Heart left ventricle (tissue), 16 donors: ENCODE measurements at regions not wholly inside any gene's neighbourhood (a gene's known extent, or its start where the extent isn't known, plus 50 kb on each side); places are given as distances from the start of the nearest gene placed in this dataset.

Experiments used
- ATAC-seq, 4 donors: fragments of 200-7000 bp; cut with Tn5 transposase; one replicate each; pipeline ENCODE4 v1.9.1; 2020 to 2022; ENCODE audit warnings: moderate library complexity in 4 of 4, mild to moderate bottlenecking in 3 of 4, moderate number of reproducible peaks in 1 of 4
- DNase-seq, 5 donors: peaks; one replicate each; pipeline ENCODE4 v3.0.0-alpha.2; 2020
- H3K27ac ChIP-seq, 12 donors: fragments of 200-600 bp; sonication (generic) in 4 of 12; one replicate each; pipeline versions ENCODE4 v1.5.0 to v1.8.0; 2016 to 2022; ENCODE audit warnings: mild to moderate bottlenecking in 2 of 12
- H3K27me3 ChIP-seq, 9 donors: fragments of 200-600 bp; sonication (generic) in 2 of 9; one replicate each; pipeline versions ENCODE4 v1.5.1 to v1.8.0; 2016 to 2022; ENCODE audit warnings: mild to moderate bottlenecking in 3 of 9
- H3K36me3 ChIP-seq, 9 donors: fragments of 200-600 bp; sonication (generic) in 2 of 9; one replicate each; pipeline versions ENCODE4 v1.5.0 to v1.8.0; 2018 to 2022; ENCODE audit warnings: mild to moderate bottlenecking in 2 of 9
- H3K4me1 ChIP-seq, 12 donors: fragments of 200-600 bp; sonication (generic) in 4 of 12; one replicate each; pipeline versions ENCODE4 v1.5.0 to v1.8.0; 2016 to 2022; ENCODE audit warnings: mild to moderate bottlenecking in 3 of 12
- H3K4me3 ChIP-seq, 12 donors: fragments of 200-600 bp; sonication (generic) in 4 of 12; one replicate each; pipeline versions ENCODE4 v1.5.0 to v1.8.0; 2017 to 2022; ENCODE audit warnings: mild to moderate bottlenecking in 9 of 12, moderate library complexity in 4 of 12
- H3K9me3 ChIP-seq, 12 donors: fragments of 200-600 bp; sonication (generic) in 4 of 12; one replicate each; pipeline versions ENCODE4 v1.5.0 to v1.8.0; 2016 to 2022; ENCODE audit warnings: mild to moderate bottlenecking in 1 of 12
- POLR2A ChIP-seq, 2 donors: fragments of 450-650 bp; IDR thresholded peaks; one replicate each; pipeline ENCODE4 v1.6.1; 2017; ENCODE audit warnings: antibody characterized with exemption in 2 of 2, mild to moderate bottlenecking in 2 of 2, moderate library complexity in 2 of 2
- WGBS, 4 donors: extraction: QIAGEN DNeasy Blood & Tissue Kit in 2 of 4; methylation state at CpG; one replicate each; pipeline versions ENCODE4 v1.1.5 to v1.1.7; 2013 to 2018; 5-methylcytosine and 5-hydroxymethylcytosine counted together
- intact Hi-C, 10 donors: fragments of 100-400 bp; cut with DNase I; formaldehyde crosslinking; loops; one replicate each; pipeline versions ENCODE4 v1.11.1 to v1.14.2; 2022
- TF ChIP-seq, protein P1 (sequence below), 12 donors: fragments of 200-600 bp; sonication (generic) in 4 of 12; IDR thresholded peaks; one replicate each; pipeline versions ENCODE4 v1.5.0 to v1.8.0; 2018 to 2022; ENCODE audit warnings: antibody characterized with exemption in 12 of 12, mild to moderate bottlenecking in 5 of 12
- donor health status: ischemic (EF 13 %, LVEDD 7.1; RV severe dilation, severe dysfunction).
- donor health status: healthy with polysubstance abuse.
- donor health status: DM: no; HTN: yes; CAD: no.
- donor health status: DM: no; HTN: no; CAD: no.
- donor health status: ischemic (EF 25% LVEDD 6.9; RV normal size, moderate dysfunction).
- donor health status: ischemic (EF 25% LVEDD 5.7; RV mildly dilated, moderate dysfunction).
- donor health status: healthy.
- donor health status: DM: yes; HTN: yes; CAD: no.
- donor health status: ischemic (EF 35%, LVEDD 5.7; RV mildly dilated, moderate dysfunction).
- donor health status: nonischemic (EF 11% LVEDD 7.7; RV severe dilation, severe dysfunction).
- donor health status: DM: yes; HTN: yes; CAD: no.
- donor health status: PGD.
- donor health status: ischemic (EF 29% LVEDD 5.4; RV normal size, mild dysfunction).
- donor health status: nonischemic (EF 23%, LVEDD 6.1; RV moderate dilation, normal function).

- H3K27me3 ChIP-seq: no peaks in the 10 kb centered on the region
- DNase-seq: no peak
- no peaks in the 10 kb centered on the region for H3K9me3 ChIP-seq
- TF ChIP-seq, protein P1, sequence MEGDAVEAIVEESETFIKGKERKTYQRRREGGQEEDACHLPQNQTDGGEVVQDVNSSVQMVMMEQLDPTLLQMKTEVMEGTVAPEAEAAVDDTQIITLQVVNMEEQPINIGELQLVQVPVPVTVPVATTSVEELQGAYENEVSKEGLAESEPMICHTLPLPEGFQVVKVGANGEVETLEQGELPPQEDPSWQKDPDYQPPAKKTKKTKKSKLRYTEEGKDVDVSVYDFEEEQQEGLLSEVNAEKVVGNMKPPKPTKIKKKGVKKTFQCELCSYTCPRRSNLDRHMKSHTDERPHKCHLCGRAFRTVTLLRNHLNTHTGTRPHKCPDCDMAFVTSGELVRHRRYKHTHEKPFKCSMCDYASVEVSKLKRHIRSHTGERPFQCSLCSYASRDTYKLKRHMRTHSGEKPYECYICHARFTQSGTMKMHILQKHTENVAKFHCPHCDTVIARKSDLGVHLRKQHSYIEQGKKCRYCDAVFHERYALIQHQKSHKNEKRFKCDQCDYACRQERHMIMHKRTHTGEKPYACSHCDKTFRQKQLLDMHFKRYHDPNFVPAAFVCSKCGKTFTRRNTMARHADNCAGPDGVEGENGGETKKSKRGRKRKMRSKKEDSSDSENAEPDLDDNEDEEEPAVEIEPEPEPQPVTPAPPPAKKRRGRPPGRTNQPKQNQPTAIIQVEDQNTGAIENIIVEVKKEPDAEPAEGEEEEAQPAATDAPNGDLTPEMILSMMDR (IDR thresholded peaks at IDR 0.05): no peak
- no peak for TF ChIP-seq POLR2A (IDR thresholded peaks at IDR 0.05)
- H3K27ac ChIP-seq: no peak overlapping the region
- H3K36me3 ChIP-seq: no peaks in the 10 kb centered on the region
- H3K4me3 ChIP-seq: no peak overlapping the region
- H3K4me1 ChIP-seq: no peaks in the 10 kb centered on the region
- ATAC-seq: no peak
- intact Hi-C loops: no loop called here
- 63 to 67% (median 64%) methylated on average over 1 of the region's 1 CpG for WGBS, 4 donors
Observed at GRCh38 chr1:76006234-76006633, 68.3 kb upstream of the ST6GALNAC3 start.

GRCh38 chr1:76010802-76011201 lies 63.7 kb upstream of the ST6GALNAC3 start:
- H3K27me3 ChIP-seq: no peaks in the 10 kb centered on the region
- H3K4me3 ChIP-seq: no peak overlapping the region
- intact Hi-C loops: no loop called here
- no peaks in the 10 kb centered on the region for H3K9me3 ChIP-seq
- WGBS, 4 donors: 80 to 88% (median 84%) methylated on average over 4 of the region's 4 CpGs
- ATAC-seq (no peak), DNase-seq (no peak)
- H3K27ac ChIP-seq: no peak overlapping the region
- no peak for TF ChIP-seq POLR2A (IDR thresholded peaks at IDR 0.05)
- TF ChIP-seq, protein P1 (IDR thresholded peaks at IDR 0.05): no peak
- no peaks in the 10 kb centered on the region for H3K36me3 ChIP-seq
- H3K4me1 ChIP-seq: no peaks in the 10 kb centered on the region

- no peak for TF ChIP-seq POLR2A (IDR thresholded peaks at IDR 0.05)
- TF ChIP-seq, protein P1 (IDR thresholded peaks at IDR 0.05): no peak
- intact Hi-C loops: no loop called here
- no peak for ATAC-seq
- no peak overlapping the region for H3K27ac ChIP-seq
- 66 to 92% (median 87%) methylated on average over 2 of the region's 2 CpGs for WGBS, 4 donors
- H3K36me3 ChIP-seq: no peaks in the 10 kb centered on the region
- no peak for DNase-seq
- no peak overlapping the region for H3K4me3 ChIP-seq
- no peaks in the 10 kb centered on the region for H3K4me1 ChIP-seq
- no peaks in the 10 kb centered on the region for H3K9me3 ChIP-seq
- no peaks in the 10 kb centered on the region for H3K27me3 ChIP-seq
Observed at GRCh38 chr1:76012341-76013205, 62.0 kb upstream of the ST6GALNAC3 start.

GRCh38 chr1:76013206-76013581 lies 61.4 kb upstream of the ST6GALNAC3 start:
- H3K9me3 ChIP-seq: no peaks in the 10 kb centered on the region
- no peak overlapping the region for H3K4me3 ChIP-seq
- ATAC-seq (no peak), DNase-seq (no peak)
- no peak overlapping the region for H3K27ac ChIP-seq
- H3K27me3 ChIP-seq: no peaks in the 10 kb centered on the region
- TF ChIP-seq, protein P1 (IDR thresholded peaks at IDR 0.05): no peak
- H3K4me1 ChIP-seq: no peaks in the 10 kb centered on the region
- H3K36me3 ChIP-seq: no peaks in the 10 kb centered on the region
- intact Hi-C loops: no loop called here
